CD1c-positive myeloid dendritic cell (primary cell): ENCODE measurements at regions not wholly inside any gene's neighbourhood (a gene's known extent, or its start where the extent isn't known, plus 50 kb on each side); places are given as distances from the start of the nearest gene placed in this dataset.
"Not testable (repeated sequence)": the region's sequence is repeated elsewhere in the genome, so short reads cannot be mapped to it uniquely, and the experiment has no call there.

Experiments
- DNase-seq: peaks from one replicate; pipeline ENCODE4 v3.0.0-alpha.2; 2016; ENCODE audit errors: extremely low spot score

DNA sequence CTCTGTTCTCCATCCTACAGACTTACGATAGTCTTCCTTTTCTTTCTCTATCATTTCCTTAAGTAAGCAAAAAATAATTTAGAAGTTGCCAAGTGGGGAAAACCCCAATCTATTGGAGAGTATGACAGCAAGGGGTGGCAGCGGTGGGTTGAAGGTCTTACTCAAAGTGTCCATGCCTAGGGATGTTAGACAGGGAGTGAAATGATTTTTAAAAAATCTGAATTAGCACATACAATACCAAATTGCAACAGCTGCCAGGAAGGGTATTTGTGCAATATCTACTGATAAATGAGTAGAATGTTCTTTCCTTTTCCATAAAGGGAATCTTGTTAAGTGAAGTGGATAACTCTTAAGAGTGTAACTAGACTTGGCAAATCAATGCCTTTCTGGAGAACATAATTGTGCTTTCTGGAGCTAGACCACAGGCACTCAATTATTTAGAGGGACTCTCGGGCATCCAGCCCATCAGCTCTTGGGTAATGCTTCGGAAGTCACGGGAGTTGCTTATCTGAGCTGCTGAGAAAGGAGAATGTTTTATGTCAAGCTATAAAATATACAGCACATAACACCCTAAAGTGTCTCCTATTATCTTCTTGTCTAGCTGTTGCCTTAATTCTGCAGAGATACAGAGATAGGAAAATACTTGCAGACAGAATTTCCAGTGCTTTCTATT is 151.5 kb downstream of the KCNJ2 start:
- DNase-seq, result no peak

DNA sequence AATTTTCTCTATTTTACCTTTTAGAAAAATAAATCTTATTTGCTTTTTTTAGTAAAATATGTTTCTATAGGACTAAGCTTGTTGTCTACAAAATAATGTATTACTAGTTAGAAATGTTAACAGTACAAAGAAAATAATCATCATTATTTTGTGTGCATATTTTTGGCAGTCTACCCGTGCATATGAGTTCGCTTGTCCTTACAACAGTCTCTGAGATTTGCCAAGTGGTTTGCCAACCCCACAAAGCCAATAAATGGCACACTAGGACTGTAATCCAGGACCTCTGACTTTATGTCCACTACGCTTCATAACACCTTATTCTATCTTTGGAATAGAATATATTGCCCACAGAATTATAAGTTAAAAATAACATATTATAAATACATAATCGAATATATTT is 152.0 kb downstream of the KCNJ2 start:
- DNase-seq, result no peak

DNA sequence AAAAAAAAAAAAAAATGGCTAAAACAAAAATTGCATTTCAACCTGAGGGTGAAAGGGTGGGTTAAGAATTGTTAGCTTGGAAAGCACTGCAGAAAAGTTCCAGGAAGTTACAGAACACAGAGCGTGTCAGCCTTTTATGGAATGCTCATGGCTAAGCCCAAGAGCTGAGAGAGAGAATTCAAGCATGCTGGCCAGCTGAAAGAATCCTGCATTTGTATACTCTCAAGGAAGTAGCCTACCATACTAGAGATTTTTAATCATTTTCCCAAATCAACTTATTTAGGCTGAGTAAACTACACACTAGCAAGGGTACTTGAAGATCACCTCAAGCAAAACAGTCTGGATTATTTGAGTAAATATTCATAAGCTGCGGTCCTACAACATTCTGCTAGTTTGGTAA is 153.9 kb downstream of the KCNJ2 start:
- no peak for DNase-seq

DNA sequence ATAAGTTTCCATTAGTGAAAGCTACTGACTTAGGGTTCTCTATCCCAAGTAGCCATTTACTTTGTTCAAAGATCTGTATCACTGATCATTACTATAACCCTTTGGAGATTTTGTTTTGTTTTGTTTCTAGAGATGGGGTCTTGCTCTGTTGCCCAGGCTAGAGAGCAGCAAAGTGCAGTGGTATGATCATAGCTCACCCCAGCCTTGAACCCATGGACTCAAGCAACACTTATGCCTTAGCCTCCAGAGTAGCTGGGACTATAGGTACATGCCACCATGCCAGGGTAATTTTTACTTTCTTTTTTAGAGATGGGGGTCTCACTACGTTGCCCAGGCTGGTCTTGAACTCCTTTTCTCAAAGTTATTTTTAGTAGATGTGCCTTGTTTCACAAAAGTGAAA is 154.7 kb downstream of the KCNJ2 start:
- no peak for DNase-seq

DNA sequence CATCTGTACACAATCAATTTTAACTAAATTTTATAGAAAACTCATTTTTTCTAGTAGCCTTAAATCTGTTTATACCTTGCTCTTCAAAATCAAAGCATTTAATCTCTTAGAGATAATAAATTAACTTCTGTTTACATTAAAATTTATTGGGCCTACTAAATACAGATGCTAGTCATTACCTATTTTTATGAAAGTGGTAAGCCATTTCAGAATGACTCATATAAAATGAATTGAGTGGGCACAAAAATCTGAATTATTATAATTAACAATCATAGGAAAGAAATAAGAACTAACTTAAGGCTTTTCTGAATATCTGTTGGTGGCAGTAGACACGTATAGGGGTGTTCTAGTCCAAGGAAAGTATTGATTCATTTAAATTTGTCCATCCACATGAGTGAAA is 157.9 kb downstream of the KCNJ2 start:
- no peak for DNase-seq

DNA sequence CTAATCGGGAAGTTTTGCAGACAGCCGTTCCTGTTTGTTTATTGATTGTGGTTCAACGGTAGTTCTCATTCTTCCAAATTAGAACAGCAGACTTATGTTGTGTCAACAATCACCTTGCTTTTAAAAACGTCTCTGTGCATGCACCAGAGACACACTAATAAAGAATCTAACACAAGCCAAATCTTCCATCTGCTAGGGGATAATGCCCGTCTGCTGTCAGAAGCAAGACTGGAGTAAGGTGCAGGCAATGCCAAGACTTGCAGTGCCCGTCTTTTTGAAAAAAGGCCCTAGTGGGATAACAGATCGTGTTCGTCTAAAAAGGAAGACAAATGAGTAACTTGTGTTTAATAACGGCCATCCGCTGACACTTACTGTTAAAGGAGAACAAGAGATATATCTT is 158.4 kb downstream of the KCNJ2 start:
- DNase-seq, result no peak

DNA sequence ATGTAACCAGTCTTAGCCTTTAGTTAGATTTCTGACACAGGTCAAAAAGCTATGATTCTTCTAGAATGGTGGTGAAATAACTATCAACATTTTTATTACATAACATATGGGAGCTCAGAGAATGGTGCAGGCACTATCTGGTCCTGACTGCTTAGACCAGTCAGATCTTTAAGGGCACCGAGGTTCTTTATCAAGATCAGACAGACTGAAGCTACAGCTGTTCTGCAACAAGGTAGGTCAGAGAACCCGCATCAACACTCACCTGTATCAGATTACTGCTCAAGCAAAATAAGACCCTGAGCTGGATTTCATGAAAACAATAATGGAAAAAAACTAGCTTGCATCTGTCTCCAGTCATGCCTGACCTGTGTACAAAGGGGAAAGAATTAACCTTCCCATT is 160.4 kb downstream of the KCNJ2 start:
- no peak for DNase-seq

DNA sequence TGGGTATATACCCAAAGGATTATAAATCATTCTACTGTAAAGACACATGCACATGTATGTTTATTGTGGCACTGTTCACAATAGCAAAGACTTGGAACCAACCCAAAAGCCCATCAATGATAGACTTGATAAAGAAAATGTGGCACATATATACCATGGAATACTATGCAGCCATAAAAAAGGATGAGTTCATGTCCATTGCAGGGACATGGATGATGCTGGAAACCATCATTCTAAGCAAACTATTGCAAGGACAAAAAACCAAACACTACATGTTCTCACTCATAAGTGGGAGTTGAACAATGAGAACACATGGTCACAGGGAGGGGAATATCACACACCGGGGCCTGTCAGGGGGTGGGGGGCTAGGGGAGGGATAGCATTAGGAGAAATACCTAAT is 161.7 kb downstream of the KCNJ2 start:
- DNase-seq, result not testable (repeated sequence)

DNA sequence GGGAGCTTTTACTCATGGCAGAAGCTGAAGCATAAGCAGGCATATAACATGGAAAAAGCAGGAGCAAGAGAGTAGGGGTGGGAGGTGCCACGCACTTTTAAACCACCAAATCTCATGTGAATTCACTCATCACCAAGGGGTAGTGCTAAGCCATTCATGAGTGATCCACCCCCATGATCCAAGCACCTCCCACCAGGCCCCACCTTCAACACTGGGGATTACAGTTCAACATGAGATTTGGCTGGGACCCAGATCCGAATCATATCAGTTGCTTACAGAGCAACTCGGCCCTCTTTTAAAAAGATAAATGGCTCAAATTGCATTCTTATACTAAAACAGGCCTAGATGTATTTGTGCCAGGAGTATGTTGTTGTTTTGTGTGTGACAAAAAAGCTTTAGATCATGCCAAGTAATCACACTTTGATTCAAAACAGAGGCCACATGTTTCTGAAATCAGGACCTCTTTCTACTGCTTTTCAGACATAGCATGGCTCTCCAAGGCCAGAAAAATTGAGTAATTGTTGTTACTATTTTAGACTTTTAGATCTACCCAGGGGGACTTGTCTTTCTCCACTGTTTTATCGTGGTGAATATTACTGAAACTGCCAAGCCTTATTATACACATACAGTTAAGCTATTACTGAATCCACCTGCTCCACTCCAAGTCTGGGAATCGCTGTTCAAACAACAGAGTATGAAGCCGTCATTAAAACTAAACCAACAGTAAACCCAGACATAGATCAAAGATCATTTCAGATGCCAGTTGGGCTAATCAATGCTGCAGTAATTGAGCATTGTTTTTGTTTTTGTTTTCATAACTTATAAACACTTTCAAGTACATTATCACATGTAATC is 163.3 kb downstream of the KCNJ2 start:
- DNase-seq, result no peak

DNA sequence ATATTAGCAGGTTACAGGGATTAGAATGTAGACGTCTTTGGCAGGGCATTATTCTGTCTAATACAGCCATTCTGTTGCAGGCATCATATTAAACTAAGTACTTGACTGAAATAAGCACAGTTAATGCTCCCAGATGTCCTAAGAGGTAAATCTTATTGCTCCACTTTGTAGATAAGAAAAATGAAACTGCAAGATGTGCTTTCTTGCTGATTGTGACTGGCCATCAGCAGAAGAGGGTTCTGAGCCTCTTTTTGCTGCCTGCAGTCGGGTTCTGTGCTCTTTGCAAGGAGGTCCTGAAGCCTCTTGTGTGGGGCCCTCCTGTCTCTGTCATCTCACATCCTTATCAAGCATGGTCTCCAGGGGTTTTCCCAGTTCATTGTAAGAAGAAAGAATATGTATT is 167.1 kb downstream of the KCNJ2 start:
- DNase-seq, result no peak

DNA sequence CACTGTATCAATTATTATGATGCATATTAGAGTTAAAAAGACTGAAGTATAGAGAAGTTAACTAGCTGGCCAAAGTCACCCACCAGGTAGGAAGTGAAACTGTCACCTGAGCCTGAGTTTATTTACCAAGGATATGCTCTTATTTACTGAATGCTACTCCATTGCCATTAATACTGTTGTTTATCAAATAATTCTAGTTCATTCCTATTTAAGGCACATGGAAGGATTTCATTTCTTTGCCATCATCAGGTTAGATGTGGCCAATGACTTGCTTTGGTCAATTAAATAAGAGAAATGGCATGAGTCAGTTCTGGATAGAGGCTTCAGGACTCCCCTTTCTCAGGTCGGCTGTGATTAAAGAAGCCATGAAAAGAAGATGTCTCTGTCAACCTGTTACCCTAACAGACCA is 169.6 kb downstream of the KCNJ2 start:
- no peak for DNase-seq

DNA sequence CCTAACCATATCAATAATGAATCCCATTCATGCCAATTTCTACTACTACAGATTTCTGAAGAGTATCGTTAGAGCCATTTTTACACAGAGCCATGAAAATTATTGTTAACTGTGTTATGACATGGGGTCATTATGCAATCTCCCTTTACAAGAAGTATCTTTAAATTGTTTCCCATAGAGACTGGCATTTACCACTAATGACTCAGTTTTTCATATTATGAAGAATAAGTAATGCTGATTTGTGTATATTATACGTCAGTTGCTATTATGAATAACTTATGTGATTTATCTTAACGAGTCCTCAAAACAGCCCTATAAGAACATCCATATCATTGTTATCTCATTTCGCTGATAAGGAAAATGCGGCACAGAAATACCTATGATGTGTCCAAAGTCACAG is 173.8 kb downstream of the KCNJ2 start:
- no peak for DNase-seq

DNA sequence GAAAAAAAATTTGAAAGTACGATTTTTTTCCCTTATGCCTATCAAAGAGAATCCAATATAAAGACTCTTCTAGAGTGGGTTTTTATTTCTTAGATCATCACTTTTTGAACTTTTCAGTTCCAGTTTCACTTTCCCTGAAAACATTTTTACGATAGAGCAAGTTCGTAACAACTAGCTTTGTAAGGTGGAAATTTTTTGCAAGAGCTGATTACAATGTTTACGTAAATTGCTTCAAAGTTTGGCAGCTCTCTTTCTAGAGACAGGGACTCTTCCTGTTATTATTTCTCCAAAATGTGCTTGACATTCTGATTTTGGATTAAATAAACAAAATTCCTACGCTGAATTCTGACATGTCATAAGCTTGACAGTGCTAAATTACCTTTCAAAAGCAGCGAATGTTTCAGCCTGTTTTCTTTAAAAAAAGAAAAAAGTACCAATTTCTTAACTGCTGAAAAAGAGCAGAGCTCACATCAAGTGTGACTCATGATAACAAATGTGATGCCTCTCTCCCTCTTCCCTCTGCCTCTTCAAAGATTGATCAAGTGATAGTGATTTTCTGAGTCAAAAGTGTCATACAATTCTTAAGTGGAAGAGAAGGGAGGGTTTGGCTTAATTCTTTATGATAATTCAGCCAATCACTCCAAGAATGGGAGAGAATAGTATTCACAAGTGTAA is 175.2 kb downstream of the KCNJ2 start:
- DNase-seq, result peak; percentile 1

DNA sequence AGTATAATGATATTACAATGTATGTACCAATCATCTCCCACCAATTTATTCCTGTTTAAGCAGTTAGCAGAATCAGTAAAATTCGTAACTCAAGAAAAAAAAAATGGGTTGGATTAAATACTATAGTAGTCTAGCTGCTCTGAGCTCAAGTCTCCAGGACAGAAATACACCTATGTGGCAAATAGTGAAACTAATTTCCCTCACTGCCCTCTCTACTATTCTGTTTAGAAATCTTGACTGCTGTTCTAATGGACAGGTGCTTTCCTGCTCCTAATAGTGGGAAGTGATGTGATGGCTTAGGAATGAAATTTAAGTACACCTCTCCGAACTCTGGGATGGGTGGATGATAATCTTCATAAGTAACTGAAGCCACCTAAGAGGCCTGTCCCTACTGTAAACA is 175.7 kb downstream of the KCNJ2 start:
- no peak for DNase-seq

DNA sequence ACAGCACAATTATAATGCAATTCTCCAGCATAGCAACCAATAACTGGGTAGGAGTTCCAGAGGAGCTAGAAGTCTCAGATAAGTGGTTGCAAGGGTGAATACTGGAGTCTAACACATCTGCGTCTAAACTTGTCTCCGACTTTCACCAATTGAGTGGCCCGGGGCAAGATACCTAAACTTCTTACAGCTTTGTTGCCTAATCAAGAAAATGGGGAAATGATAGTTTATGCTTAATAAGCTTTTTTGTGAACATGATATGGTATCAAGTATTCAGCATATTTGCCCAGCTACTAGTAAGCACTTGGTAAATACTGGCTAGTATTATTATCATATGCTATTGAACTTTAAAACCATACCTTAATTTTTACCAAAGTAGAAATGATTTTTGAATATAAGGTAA is 183.5 kb downstream of the KCNJ2 start:
- DNase-seq, result peak; percentile 36

DNA sequence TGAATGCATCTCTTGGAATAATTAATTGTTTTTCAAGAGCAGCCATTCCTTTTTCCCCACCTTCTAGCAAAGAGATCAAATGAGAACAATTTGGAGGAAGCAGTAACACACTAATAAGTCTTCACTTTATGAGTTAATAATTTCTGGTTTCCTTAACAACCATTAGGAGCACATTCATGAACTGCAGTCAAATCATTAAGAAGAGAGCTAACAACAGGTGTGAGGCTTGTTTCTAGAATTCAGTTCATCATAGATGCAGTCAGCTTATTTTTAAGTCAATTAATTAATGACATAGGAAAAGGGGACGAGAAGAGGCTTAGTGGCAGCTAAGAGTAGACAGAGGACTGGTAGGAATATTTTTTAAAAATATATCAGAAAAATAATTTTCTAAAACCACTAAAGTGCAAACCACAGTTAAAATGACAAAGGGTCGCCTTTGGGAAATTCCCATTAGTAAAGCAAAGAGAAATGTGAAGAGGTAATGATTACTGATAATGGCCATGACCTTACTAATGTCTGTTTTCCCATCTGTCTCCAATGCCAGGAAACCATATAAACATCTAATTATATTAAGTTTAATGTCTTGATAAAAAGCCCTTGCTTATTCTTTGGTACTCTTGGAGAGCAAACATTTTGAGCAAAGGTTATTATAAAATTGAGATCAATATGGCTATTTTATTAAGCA is 184.2 kb downstream of the KCNJ2 start:
- DNase-seq, result no peak

DNA sequence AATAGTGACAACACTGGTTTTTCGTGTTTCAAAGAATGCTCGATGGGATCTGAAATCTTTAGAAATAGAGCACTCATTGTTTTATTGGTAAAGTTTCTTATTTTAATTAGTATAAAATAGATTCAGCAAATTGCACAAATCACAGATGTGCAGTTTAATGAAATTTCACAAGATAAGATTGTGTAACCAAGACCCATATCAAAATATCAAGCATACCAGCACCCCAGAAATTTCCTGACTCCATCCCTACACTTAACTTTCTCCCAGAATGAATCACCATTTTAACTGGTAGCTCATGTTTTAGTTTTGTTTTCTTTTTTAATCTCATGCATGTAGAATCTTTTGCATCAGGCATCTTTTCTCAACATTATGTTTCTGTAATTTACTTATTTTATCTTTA is 185.9 kb downstream of the KCNJ2 start:
- DNase-seq, result no peak

DNA sequence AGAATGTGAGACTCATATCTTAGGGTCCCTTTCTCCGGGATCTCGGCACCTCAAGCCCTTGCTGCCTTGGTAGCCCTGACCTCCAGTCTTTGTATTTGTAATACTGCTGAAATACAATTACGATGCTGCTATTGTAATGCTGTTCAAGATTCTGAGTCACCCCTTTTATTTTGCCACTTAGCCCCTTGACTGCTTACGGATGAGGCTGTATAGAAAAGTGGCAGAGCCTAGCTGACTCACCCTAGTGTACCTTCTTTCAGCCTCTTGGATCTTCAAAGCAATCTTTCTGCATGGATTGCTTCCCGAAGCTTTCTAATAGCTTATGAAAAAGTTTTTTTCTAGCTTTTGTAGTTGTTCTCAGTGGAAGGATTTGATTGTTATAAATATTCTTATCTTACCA is 187.9 kb downstream of the KCNJ2 start:
- no peak for DNase-seq

DNA sequence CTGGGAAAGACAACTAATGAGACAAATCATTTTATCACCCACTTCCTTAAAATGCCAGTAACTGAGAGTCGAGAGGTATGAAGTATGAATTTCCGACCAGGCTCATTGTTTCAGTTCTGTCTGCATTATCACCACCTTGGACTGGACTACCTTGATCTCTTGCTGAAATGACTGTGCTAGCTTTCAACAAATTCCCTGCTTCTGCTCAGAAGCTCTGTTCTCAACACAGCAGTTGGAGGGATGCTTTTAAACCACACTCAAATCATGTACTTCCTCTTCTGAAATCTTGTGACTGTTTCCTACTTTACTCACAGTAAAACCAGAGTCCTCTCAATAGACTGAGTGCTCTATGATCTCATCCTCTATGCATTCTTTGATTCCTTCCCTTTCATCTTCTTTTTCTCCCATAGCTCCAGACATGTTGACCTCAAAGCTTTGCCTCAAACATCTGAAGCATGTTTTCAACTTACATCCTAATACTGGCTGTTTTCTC is 195.8 kb downstream of the KCNJ2 start:
- peak; percentile 67 for DNase-seq

DNA sequence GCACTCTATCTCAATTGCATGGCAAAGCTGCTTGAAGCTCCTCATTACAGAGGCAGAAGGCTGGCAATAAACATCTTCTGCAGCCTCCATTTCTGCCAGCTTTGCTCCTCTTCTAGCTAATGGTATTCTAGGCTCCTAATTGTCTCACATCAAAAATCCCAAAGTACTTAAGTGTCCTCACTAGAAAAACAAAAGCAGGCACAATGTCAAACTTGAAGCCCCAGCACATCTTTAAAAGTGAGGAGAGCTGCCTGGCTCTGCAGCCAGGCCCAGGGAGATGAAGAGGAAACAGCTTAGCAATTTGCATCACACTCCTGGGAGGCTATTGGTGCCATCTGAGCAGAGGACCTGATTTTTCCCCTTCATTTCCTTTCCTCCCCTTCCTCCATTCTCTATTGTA is 197.1 kb downstream of the KCNJ2 start:
- no peak for DNase-seq

DNA sequence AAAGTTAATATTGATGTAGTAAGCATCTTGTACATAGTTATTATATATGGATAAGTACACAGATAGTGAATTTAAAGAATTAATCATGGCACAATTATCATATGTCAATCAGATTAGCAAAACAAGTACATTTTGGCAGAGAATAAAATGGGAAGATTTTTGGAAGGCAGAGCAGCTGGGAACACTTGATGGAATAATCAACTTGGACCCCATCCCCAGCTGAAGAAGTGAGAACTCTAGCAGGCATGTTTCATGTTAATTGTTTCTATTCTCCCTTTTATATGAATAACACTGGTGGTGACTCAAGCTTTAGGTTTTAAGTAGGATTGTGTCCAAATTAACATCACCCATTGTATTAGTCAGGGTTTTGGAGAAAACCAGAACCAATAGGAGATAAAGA is 198.7 kb downstream of the KCNJ2 start:
- no peak for DNase-seq

DNA sequence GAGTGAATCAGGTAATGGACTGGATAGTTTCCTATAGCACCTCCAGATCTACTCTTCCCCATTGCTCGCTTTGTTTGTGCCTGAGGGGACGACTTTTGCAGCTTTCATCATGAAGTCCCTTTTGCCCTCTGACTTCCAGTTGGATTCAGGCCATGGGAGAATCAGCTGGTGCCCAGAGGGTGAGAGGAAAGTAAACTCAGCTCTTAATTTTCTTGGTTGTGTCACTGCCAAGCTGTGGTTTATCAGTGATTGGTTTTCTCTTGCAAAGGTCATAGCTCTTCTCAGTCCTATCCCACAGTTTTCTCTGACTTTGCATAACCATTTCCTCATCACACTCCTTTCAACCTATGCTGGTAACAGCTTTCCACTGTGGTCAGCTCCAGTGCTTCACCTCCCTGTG is 200.1 kb downstream of the KCNJ2 start:
- no peak for DNase-seq
